HG03060 (cell line): ENCODE measurements at regions not wholly inside any gene's neighbourhood (a gene's known extent, or its start where the extent isn't known, plus 50 kb on each side); places are given as distances from the start of the nearest gene placed in this dataset.
A peak's percentile ranks its signal among the peaks of the same experiment; 100 is the strongest.

Experiments
- ATAC-seq: cut with Tn5 transposase; IDR thresholded peaks from one replicate; pipeline ENCODE4 v1.9.1; 2021; ENCODE audit warnings: low read depth, moderate number of reproducible peaks; ENCODE audit not compliant: unreplicated experiment

DNA sequence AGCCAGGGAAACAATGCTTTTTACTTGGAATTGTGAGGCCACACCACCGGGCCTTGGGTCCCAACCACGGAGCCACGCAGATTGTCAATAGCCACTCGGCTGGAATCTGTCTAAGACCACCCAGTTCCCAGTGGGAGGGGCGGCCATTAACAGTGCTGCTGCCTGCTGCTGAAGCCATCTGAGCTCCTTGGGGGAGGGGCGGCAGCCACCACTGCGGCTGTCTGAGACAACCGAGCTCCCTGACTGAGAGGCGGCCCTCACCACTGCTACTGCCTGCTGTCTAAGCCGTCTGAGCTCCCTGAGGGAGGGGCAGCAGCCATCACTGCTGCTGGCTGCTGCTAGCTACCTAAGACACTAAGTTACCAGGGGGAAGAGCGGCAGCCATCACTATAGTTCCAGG is 64.3 kb downstream of the DMRTA2 start:
- no peak for ATAC-seq

DNA sequence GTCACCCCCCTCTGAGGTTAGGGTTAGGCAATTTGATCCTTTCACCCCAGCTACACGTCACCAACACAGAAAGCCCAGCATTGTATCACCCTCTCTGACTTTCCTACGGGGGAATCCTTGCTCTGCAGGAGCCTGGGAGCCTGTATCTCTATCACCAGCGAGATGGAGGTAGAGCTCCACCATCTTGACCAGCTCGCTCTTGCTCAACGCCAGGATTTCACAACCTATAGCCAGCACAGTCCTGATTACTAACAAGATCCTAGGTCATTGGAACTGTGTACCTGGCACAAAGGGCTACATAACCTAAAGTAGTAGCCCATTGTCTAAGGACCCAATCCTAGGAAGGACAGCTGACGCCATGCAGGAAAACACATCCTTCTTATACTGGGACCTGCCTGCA is 66.1 kb downstream of the DMRTA2 start:
- ATAC-seq: no peak

DNA sequence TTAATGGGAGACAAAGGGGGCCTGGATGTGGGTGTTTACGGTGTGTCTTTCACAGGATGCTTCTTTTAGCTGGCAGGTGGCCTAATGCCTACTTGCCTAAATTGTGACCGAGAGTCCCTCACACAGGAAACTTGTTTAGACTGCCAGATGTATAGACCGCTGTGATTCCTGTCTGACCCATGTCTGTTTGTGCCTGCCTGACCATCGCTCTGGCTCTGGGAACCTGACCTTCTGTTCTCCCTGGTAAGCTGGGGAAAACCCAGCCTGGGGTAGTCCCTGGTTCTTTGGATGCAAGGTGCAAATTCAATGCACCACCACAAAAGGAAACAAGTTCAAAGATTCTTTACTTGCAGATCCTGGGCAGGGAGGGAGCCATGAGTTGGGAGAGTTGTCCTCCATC is 68.4 kb downstream of the DMRTA2 start:
- ATAC-seq: no peak

DNA sequence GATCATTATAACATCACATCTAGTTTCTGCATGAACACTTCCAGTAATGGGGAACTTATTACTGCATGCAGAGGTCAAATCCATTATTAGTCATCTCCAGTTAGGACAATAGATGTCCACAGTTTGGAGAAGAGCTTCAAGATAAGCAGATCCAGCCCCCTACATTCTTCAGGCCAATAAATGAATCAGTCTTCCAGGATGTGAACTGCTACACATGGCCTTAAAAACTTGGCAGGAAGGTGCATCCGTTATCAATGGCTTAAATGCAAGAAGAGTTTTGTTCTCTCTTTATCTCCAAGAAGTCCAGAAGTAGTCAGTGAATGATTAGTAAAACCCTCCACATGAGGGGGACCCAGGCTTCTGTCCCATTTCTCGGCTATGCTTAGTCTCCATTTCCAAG is 70.8 kb downstream of the DMRTA2 start:
- ATAC-seq: no peak

DNA sequence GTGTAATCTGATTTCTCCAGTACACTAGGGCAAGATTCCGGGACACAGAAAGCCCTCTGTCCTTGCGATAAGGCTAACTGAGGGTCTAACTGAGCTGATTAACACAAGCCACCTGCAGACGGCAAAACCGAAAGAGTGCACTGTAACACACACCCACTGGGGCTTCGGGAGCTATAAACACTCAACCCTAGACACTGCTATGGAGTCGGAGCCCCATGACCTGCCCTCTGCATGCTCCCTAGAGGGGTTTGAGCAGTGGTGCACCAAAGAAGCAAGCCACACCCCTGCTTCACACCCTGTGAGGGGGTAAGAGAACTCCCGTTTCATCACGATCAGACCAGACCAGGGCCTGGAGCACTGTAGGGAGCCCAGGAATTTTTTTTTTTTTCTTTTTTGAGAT is 72.4 kb downstream of the DMRTA2 start:
- no peak for ATAC-seq

DNA sequence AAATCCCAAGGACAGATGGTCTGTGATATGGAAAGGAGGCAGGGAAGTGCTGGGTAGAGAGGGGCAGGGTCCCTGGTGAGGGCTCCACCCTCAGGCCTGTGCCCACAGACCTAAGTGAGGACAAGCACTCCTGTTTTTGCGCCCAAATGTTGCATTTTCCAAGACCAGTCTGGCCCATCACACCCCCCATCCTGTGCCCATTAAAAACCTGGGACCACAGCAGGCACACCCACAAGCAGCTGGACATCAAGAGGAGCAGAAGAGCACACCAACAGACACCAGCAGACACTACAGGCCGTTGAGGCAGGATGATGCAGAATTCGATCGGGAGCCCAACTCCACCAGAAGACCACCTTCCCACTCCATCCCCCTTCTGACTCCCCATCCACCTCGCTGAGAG is 72.8 kb downstream of the DMRTA2 start:
- ATAC-seq: no peak

DNA sequence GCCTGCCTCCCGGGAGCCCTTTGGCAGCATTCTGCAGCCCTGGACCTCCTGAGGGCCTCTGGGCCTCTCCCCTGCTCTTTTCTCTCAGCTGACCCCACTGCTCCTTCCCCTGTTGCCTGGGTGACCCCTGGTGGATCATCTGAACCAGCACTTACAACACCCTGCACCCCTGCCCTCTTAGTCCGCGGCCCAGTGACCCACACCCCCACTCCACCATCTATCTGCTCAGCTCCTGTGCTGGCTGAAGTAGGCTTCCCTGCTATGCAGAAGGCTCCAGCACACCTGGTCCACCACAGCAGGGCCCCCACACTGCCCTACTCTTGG is 74.0 kb downstream of the DMRTA2 start:
- no peak for ATAC-seq

DNA sequence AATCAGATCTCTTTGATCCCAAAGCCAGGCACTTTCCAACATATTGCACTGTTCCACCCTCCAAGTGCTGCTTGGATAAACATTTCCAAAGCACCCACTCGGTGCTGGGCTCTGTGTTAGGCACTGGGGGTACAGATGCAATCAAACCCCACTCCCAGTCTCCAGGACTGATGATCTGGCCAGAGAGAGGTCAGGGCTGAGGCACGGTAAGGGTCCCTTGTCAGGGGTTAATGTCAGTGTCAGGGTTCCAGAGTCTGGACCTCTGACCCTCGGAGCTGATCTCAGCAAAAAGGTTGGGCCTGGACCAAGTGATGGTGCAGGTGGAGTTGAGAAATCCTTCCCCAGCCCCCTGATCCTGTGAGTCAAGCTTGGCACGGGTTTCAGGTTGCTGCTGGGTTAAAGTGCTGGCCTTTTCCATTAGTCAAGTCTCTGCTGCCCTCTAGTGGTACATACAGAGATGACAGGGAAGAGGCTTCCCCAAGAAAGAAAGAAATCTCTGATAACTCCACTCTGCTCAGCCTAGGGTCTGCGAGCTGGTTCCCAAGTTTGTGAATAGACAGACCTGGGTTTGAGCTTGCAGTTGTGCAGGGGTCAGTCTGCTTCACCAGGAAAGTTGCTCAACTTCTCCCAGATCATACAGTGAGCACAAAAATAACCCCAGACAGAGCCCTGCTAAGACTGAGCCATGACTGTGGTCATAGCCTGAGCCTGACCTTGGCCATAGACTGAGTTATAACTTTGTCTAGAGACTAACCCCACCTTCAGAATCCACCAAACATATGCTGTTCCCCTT is 74.6 kb downstream of the DMRTA2 start:
- ATAC-seq: no peak

DNA sequence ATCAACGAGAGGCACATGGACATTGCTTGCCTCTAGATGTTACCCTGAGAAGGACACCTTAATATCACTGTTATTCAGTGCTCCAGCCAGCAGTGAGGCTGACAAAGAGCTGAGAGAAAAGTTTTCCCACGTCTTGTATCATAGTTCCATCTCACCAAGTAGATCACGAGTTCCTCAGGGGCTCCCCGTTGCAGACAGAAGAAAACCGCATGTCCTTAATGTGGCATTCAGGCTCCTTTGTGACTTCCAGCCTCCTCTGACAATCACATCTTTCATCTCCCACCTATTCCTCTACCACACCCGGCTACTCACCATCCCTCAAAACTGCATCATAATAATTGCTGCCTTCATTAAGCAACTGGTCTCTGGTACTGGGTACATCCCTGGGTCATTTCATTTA is 75.3 kb downstream of the DMRTA2 start:
- no peak for ATAC-seq

DNA sequence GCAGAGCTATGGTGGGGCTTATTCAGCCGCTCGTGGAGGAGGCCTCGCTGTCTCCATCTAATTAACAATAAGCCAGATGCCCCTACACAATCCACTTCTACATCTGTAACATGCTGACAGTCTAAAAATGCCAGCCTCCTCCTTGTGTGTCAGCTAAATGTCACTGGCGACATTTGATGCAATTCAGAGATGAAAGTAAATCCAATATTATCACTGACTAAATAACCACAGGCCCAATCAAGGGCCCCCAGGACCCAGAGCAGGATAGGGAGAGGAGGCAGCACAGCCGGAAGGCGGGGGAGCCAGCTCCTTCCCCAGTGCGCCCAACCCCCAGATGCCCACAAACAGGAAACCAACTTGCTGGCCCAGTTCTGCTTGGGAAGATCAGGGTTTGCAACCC is 76.6 kb downstream of the DMRTA2 start:
- no peak for ATAC-seq

DNA sequence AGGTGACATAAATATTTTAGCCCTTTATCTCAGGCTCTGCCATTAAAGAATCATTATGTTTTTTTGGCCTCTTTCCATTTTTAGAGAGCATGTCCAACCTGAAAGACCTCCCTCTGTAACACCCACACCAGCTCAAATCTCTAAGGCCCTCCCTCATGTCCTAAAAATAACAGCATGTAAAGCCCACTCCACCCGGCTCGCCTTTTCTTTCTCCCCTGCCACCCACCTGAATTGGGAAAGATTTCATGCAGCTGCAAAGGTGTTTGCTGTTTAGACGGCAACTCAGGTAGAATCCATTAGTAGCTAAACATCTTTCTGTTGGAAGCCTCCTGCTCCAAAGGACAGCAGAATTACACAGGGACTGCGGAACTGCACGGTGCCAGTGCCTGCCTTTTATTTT is 79.9 kb downstream of the DMRTA2 start:
- no peak for ATAC-seq

DNA sequence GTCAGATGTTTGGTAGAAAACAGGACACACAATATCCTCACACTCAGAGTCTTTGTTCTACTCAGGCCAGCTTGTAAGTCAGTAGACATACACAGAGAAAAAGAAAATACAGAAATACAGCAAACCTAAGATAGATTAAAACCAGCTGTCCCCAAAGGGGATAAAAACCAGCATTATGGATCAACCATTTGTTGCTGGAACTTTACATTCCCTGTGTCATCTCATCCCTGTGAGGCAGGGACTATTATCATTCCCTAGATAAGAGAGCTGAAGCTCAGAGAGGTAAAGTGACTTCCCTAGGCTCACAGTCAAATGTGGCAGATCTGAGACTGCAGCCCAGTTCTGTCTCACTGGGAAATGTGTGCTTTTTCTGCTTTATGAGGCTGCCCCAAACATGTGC is 80.7 kb downstream of the DMRTA2 start:
- no peak for ATAC-seq

DNA sequence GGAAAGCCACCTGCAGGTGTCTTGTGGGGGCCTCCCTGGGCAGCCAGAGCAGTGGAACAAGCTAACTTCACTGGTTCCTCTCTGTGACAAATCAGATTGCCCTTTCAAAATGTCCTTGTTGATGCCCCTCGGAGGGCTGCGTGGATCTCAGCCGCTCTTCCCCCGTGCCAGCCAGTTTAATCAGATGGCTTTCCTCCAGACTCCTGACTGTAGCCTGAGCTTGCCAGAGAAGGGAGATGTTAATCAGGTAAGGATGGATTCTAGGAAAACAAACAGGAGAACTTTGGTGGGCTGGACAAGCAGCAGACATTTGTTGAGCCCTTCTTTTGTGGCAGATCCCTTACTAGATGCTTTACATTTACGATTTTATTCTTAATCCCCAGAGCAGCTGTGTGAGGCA is 88.2 kb downstream of the DMRTA2 start:
- ATAC-seq: no peak

DNA sequence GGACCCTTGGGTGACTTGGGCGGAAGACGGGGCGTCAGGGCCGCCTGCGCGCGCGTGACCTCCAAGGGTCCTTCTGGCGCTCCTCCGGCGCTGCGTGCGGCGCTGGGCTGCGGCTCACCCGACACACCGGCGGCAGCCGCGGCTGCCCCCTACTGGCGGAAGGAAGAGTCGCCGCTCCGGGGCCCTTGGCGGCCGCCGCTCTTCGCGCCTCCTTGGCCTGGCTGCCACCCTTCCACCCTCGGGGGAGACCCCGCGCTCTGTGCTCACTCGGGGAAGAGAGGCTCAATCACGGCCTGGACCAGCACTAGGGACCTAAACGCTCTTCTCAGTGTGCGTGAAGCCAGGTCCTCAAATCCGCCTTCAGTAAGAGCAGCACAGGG is 89.7 kb downstream of the DMRTA2 start:
- ATAC-seq: no peak

DNA sequence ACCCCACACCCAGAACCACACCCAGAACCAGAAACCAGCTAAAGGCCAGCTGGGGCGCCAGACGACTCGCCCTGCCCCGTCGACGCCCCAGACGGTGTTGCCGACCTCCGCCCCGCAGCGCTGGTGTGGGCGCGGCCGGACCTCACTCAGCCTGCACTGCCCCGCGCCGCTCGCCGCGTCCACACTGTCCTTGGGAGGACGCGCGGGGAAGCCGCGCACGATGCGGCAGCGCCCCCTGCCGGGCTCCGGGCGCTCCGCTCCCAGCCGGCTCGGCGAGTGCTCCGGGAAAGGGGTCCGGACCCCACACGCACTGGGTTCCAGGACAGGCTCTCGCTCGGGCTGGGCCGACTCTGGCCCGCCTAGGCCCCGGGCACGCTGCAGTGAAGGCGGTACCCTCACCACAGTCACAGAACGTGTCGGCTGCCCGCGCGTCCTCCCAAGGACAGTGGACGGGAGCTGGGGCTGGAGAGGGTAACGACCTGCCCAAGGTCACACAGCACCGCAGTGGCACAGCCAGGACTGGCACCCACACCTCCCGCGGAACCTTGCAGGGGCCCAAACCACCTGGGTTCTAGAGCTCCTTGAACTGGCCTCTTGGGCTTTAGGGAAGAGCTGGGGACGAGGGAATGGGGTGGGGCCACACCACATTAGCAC is 90.2 kb downstream of the DMRTA2 start:
- ATAC-seq: peak; percentile 55

DNA sequence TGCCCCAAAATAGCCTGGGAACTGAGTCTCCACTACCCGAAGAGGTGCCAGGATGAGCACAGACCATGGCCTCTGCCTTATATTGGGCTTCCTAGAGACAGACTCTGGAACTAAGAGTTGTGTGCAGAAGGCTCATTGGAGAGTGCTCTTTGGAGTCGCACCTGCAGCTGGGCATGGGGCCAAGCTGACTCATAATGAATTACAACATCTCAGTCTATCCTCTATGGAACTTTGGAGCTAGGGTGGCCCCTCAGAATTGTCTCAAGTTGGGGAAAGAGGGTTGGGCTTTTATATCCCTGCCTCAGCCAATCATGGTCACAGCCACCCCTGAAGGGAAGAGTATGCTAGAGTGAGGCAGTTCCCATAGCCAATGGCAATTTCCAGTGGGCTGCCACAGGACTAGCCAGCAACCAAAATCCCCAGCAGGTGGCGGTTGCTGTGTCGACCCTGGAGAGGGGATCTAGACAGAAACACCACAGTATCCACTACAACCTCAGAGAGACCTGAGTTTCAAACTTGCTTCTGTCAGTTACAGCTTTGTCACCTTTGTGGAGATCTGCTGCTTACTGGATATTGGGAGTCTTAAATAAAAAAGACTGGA is 93.8 kb downstream of the DMRTA2 start:
- no peak for ATAC-seq

DNA sequence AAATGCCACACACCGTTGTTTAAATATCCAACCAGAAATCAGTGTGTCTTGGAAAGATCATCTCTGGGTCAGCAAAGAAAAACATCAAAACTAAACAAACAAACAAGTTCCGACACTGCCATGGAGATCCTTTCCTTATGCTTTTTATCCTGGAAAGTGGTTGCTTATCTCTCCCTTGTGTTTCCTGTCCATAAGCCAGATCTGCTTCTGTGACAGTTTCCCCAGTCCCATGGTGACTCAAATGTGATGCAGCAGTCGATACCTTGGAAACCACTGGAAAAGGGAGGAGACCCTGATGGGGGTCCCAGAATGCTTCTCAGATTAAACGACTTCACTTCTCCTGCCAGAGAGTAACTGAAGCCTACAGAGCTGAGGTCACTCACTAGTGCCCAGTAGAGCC is 94.7 kb downstream of the DMRTA2 start:
- no peak for ATAC-seq

DNA sequence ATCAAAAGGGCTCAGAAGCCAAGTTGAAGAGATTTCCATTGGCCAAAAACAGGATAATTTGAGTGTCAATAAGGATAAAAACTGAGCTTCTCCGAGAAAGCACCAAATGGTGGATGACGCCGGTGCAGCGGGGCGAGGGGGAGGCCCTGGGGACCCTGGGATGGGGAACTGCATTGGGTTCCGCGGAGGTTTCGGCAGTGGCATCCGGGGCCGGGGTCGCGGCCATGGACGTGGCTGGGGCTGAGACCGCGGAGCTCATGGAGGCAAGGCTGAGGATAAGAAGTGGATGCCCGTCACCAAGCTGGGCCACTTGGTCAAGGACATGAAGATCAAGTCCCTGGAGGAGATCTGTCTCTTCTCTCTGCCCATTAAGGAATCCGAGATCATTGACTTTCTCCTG is 97.2 kb downstream of the DMRTA2 start:
- ATAC-seq: no peak

DNA sequence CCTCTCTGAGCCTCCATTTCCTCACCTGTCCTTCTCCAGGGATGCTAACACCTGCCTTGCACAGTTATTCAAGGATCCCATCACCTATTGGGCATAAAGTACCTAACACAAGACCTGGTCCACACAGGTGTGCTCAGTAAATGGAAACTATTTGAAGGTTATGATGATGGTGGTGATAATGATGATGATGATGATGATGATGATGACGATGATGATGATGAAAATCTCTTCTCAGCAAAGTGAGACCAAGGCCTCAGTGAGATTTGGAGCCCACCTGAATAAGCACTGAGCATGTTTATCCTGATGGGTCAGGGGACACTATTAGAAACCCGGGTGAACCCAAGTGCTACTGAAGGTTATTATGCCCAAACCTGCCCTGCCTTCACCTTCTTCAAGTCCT is 100.7 kb downstream of the DMRTA2 start:
- ATAC-seq: no peak

DNA sequence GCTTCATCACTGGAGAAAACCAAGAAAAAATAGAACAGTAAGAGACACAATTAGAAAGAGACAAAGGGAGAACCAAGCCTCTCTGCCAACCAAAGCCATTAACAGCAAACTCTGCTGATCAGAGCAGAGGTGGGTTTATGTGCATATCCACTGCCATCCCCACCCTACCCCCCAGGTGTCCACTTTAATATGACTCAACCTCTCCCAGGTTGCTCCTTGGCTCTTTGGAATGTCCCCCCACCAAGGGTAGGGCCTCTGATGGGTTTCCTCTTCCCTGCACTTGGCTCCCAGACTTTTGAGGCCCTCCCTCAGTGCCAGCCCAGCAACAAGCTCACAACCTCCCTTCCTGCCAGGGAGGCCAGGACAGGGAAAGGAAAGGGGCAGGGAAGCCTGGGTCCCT is 104.8 kb downstream of the DMRTA2 start:
- ATAC-seq: no peak

DNA sequence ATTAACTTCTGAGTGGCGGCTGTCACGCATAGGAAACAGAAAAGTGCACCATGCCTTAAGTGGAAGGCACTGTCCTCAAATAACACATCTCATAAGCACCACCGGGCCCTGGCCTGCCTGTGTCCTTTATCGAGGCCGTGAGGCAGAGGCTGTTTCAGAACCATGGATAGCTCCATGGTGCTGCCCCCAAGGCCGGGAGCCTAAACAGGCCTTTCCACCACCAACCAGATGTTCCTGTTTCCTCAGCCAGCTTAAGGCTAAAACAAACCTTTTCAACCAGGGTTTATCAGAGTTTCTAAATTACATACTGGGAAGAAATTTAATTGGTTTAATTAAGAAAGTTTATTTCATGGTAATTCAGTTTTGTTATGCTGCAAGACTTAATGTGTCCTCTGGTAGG is 114.4 kb downstream of the DMRTA2 start:
- no peak for ATAC-seq

DNA sequence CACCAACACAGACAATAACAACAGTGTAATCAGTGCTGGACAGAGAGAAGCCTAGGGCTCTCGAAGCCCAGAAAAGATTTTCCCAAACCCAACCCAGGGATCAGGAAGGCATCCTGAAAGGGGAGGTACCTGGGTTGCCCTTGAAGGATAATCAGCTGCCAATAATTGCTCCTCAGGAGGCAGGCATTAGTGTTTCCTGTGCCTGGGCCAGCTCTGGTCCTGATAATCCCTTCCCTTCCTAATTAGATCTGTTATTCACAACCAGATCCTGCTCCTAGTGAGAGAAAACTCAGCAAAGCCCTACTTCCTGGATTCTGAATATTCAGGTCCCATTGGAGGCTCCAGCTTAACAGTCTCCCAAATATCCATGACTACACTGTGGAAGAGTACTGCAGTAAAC is 117.4 kb downstream of the DMRTA2 start:
- ATAC-seq: no peak
